Mammary epithelial cell (primary cell): ENCODE measurements at regions not wholly inside any gene's neighbourhood (a gene's known extent, or its start where the extent isn't known, plus 50 kb on each side); places are given as distances from the start of the nearest gene placed in this dataset.

ENCODE experiments used
- CTCF ChIP-seq, 2 donors: IDR thresholded peaks in 1 of 2; conservative IDR thresholded peaks in 1 of 2; 2 replicates each; pipeline ENCODE4 v1.5.1; 2011 to 2012; ENCODE audit warnings: inconsistent platforms in 2 of 2, low read length in 2 of 2, mild to moderate bottlenecking in 2 of 2, control low read depth in 1 of 2, low read depth in 1 of 2; ENCODE audit not compliant: insufficient read depth in 1 of 2; ENCODE audit errors: extremely low read depth in 1 of 2
- EZH2 ChIP-seq: IDR thresholded peaks from 2 replicates; pipeline ENCODE4 v1.6.1; 2012; ENCODE audit warnings: low read length, inconsistent platforms, borderline replicate concordance

- TF ChIP-seq CTCF (conservative IDR thresholded peaks at IDR 0.05 in 1 of 2, IDR thresholded peaks at IDR 0.05 in 1 of 2; ENCODE audit: extremely low read depth in 1 of 2, insufficient read depth in 1 of 2, low read depth in 1 of 2, low read length in 2 of 2) (no peak), EZH2 (no peak)
Observed at GRCh38 chr5:2459251-2459650, 292.2 kb downstream of the IRX2 start.
